Endothelial cell of umbilical vein (primary cell): ENCODE measurements at regions not wholly inside any gene's neighbourhood (a gene's known extent, or its start where the extent isn't known, plus 50 kb on each side); places are given as distances from the start of the nearest gene placed in this dataset.

Experiments used
- BruUV-seq: library from RNA; stranded (reverse); fragments of 400-500 nt; replicated peaks from 2 replicates; lab custom pipeline; 2021; lab: Mats Ljungman, UMichigan
- CTCF ChIA-PET: fragments of 300-600, 350-600 bp; sonication (Branson Sonifier 250); formaldehyde crosslinking; loops from one replicate; lab custom pipeline; 2021; ENCODE audit warnings: antibody characterized with exemption, inconsistent platforms; lab: Charles Lee
- POLR2A ChIA-PET: fragments of 300-600, 350-600 bp; sonication (Branson Sonifier 250); formaldehyde crosslinking; loops from one replicate; lab custom pipeline; 2021; ENCODE audit warnings: antibody characterized with exemption, inconsistent platforms; lab: Charles Lee
- DNase-seq: peaks from one replicate; pipeline ENCODE4 v3.0.0-alpha.2; 2011; ENCODE audit warnings: low read depth, low spot score
- FAIRE-seq: peaks from 2 replicates; lab custom pipeline; 2011; peaks lifted over from hg19 to GRCh38; lab: Jason Lieb, UNC
- H2AFZ ChIP-seq: 2 replicates; pipeline ENCODE4 v1.6.0; 2012; ENCODE audit warnings: low read depth, low read length, control low read depth, inconsistent platforms
- H3K27ac ChIP-seq: 2 replicates; pipeline ENCODE4 v1.5.1; 2011; ENCODE audit warnings: low read depth, mild to moderate bottlenecking, control low read depth, low read length, moderate library complexity; ENCODE audit not compliant: insufficient read depth
- H3K27me3 ChIP-seq, 2 experiments: 2 replicates each; pipeline versions ENCODE4 v1.6.0 to v1.6.1; 2011; ENCODE audit warnings: low read length in 2 of 2, mixed read lengths in 1 of 2; ENCODE audit not compliant: control insufficient read depth in 2 of 2, insufficient read depth in 2 of 2
- H3K36me3 ChIP-seq, 2 experiments: 2 replicates in 1 of 2; 3 replicates in 1 of 2; pipeline ENCODE4 v1.5.1; 2011; ENCODE audit warnings: low read length in 2 of 2, mild to moderate bottlenecking in 1 of 2, moderate library complexity in 1 of 2; ENCODE audit not compliant: control insufficient read depth in 2 of 2, insufficient read depth in 2 of 2; ENCODE audit errors: extremely low read depth in 1 of 2
- H3K4me1 ChIP-seq: 3 replicates; pipeline ENCODE4 v1.5.1; 2011; ENCODE audit warnings: mild to moderate bottlenecking, low read length; ENCODE audit not compliant: control insufficient read depth, insufficient read depth; ENCODE audit errors: extremely low read depth
- H3K4me2 ChIP-seq: 2 replicates; pipeline ENCODE4 v1.6.1; 2011; ENCODE audit warnings: low read length, control low read depth, mixed read lengths; ENCODE audit not compliant: insufficient read depth
- H3K4me3 ChIP-seq, 3 experiments: fragments of 200-600 bp in 1 of 3; sonication (generic), shearing (Covaris generic) in 1 of 3; replicated peaks in 1 of 3; 2 replicates each; pipeline ENCODE4 v1.5.1; 2011 to 2016; ENCODE audit warnings: control low read depth in 3 of 3, low read length in 3 of 3, mild to moderate bottlenecking in 2 of 3, inconsistent platforms in 1 of 3, low read depth in 1 of 3, moderate library complexity in 1 of 3; ENCODE audit not compliant: insufficient read depth in 1 of 3
- H3K79me2 ChIP-seq: 2 replicates; pipeline ENCODE4 v1.6.0; 2012; ENCODE audit warnings: low read length, inconsistent platforms; ENCODE audit not compliant: control insufficient read depth, insufficient read depth
- H3K9ac ChIP-seq: replicated peaks from 2 replicates; pipeline ENCODE3; 2011; ENCODE audit warnings: low read length, control low read depth; ENCODE audit not compliant: insufficient read depth; ENCODE audit errors: extremely low read depth
- H3K9me1 ChIP-seq: replicated peaks from 3 replicates; pipeline ENCODE4 v1.6.0; 2011; ENCODE audit warnings: mild to moderate bottlenecking, low read length; ENCODE audit not compliant: control insufficient read depth, insufficient read depth; ENCODE audit errors: extremely low read depth
- H3K9me3 ChIP-seq: replicated peaks from 2 replicates; pipeline ENCODE4 v1.5.1; 2012; ENCODE audit warnings: low read length, inconsistent platforms; ENCODE audit not compliant: control insufficient read depth, insufficient read depth
- H4K20me1 ChIP-seq: replicated peaks from 2 replicates; pipeline ENCODE3; 2011; ENCODE audit warnings: mild to moderate bottlenecking, low read length; ENCODE audit not compliant: control insufficient read depth, insufficient read depth; ENCODE audit errors: extremely low read depth
- EZH2 ChIP-seq: IDR thresholded peaks from 2 replicates; pipeline ENCODE4 v1.6.1; 2012; ENCODE audit warnings: borderline replicate concordance, low read depth, mild to moderate bottlenecking, moderate library complexity, low read length, inconsistent platforms; ENCODE audit not compliant: severe bottlenecking
- FOS ChIP-seq: IDR thresholded peaks from 2 replicates; pipeline ENCODE4 v1.6.1; 2011; ENCODE audit warnings: mild to moderate bottlenecking, low read length, moderate library complexity, borderline replicate concordance; ENCODE audit not compliant: insufficient read depth
- GATA2 ChIP-seq: IDR thresholded peaks from 2 replicates; pipeline ENCODE4 v1.7.0; 2011; ENCODE audit warnings: low read depth, mild to moderate bottlenecking, moderate library complexity, mixed read lengths, low read length; ENCODE audit not compliant: insufficient read length, insufficient read depth
- JUN ChIP-seq: IDR thresholded peaks from 2 replicates; pipeline ENCODE4 v1.6.1; 2011; ENCODE audit warnings: borderline replicate concordance, low read depth; ENCODE audit not compliant: insufficient read length, insufficient read depth
- MYC ChIP-seq: IDR thresholded peaks from one replicate; pipeline ENCODE4 v1.6.1; 2011; ENCODE audit warnings: mild to moderate bottlenecking, low read depth, low read length
- POLR2A ChIP-seq: IDR thresholded peaks from 2 replicates; pipeline ENCODE4 v1.6.1; 2012; ENCODE audit warnings: low read depth, mild to moderate bottlenecking, control low read depth, low read length
- POLR2AphosphoS5 ChIP-seq: IDR thresholded peaks from 2 replicates; pipeline ENCODE4 v1.6.1; 2012; ENCODE audit warnings: low read depth, mild to moderate bottlenecking, control low read depth, low read length, moderate library complexity; ENCODE audit not compliant: insufficient read depth
- dilution Hi-C: fragments of 300-500 bp; cut with MboI; formaldehyde crosslinking; loops from one replicate; pipeline ENCODE4 v1.15.0; 2019; ENCODE audit warnings: low sequenced_read_pairs; ENCODE audit not compliant: extremely low pct_ligation_motif_present
- intact Hi-C: fragments of 100-400 bp; cut with micrococcal nuclease; formaldehyde crosslinking; loops from one replicate; pipeline ENCODE4 v1.10.0; 2022
- TF ChIP-seq, protein P1 (sequence below), 2 donors: IDR thresholded peaks; 1 replicate in 1 of 2; 2 replicates in 1 of 2; pipeline ENCODE4 v1.5.1; 2011; ENCODE audit warnings: low read length in 2 of 2, mild to moderate bottlenecking in 2 of 2, moderate library complexity in 2 of 2, control low read depth in 1 of 2, inconsistent platforms in 1 of 2, low read depth in 1 of 2; ENCODE audit not compliant: insufficient read depth in 1 of 2; ENCODE audit errors: extremely low read depth in 1 of 2
- TF ChIP-seq, protein P2 (sequence below): IDR thresholded peaks from 2 replicates; pipeline ENCODE4 v1.6.1; 2011; ENCODE audit not compliant: insufficient read depth, insufficient read length

DNA sequence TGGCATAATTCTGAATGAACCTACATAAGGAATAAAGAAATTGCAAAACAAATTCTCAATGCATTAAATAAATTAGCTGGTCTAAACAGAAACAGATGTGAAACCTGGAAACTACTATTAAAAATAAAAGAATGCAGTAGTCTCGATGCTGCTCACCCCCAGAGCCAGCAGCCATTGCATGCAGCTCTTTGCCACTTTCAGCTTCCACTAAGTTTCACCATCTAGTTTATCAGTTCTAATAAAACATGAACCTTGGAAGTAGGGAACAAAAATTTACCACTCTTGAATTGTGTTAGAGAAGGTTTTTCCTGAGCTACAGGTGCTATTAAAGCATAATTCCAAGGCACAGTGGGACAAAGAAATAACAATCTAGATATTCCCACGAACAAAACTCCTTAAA, 239.4 kb upstream of the HSFY2 start:
- Histone ChIP-seq H3K4me3 (no peak overlapping the region), H3K9me3 (no peaks in the 10 kb centered on the region), H3K9me1 (no peaks in the 10 kb centered on the region), H4K20me1 (no peaks in the 10 kb centered on the region), H3K4me2 (no peak overlapping the region), H3K9ac (no peak overlapping the region), H3K27me3 (no peaks in the 10 kb centered on the region), H3K27ac (no peak overlapping the region), H2AFZ (no peak overlapping the region), H3K79me2 (no peaks in the 10 kb centered on the region), H3K4me1 (no peaks in the 10 kb centered on the region), H3K36me3 (no peaks in the 10 kb centered on the region)
- intact Hi-C loops = loop anchor here (10.0 kb wide), 1 partner anchor 62 kb away; no protein-coding TSS in a partner anchor
- POLR2A ChIA-PET = no interaction called here
- no peak for DNase-seq
- CTCF ChIA-PET = no interaction called here
- no peak for TF ChIP-seq MYC
- TF ChIP-seq, protein P1, sequence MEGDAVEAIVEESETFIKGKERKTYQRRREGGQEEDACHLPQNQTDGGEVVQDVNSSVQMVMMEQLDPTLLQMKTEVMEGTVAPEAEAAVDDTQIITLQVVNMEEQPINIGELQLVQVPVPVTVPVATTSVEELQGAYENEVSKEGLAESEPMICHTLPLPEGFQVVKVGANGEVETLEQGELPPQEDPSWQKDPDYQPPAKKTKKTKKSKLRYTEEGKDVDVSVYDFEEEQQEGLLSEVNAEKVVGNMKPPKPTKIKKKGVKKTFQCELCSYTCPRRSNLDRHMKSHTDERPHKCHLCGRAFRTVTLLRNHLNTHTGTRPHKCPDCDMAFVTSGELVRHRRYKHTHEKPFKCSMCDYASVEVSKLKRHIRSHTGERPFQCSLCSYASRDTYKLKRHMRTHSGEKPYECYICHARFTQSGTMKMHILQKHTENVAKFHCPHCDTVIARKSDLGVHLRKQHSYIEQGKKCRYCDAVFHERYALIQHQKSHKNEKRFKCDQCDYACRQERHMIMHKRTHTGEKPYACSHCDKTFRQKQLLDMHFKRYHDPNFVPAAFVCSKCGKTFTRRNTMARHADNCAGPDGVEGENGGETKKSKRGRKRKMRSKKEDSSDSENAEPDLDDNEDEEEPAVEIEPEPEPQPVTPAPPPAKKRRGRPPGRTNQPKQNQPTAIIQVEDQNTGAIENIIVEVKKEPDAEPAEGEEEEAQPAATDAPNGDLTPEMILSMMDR (IDR thresholded peaks at IDR 0.05; ENCODE audit: extremely low read depth in 1 of 2, insufficient read depth in 1 of 2, low read depth in 1 of 2, low read length in 2 of 2) = no peak
- no peak for TF ChIP-seq EZH2
- TF ChIP-seq, protein P2, sequence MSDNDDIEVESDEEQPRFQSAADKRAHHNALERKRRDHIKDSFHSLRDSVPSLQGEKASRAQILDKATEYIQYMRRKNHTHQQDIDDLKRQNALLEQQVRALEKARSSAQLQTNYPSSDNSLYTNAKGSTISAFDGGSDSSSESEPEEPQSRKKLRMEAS = no peak
- TF ChIP-seq JUN = no peak
- no peak for TF ChIP-seq POLR2AphosphoS5
- TF ChIP-seq GATA2 = no peak
- TF ChIP-seq FOS = no peak
- no peak for TF ChIP-seq POLR2A
- FAIRE-seq = no peak
- dilution Hi-C loops = no loop called here
- no TSS peak for BruUV-seq
